MCF 10A (cell line): ENCODE measurements at regions not wholly inside any gene's neighbourhood (a gene's known extent, or its start where the extent isn't known, plus 50 kb on each side); places are given as distances from the start of the nearest gene placed in this dataset.

ENCODE experiments used
- BruUV-seq: library from RNA; stranded (reverse); fragments of 400-500 nt; replicated peaks from 2 replicates; lab custom pipeline; 2021; lab: Mats Ljungman, UMichigan
- CTCF ChIA-PET: fragments of 300-600 bp; sonication (Branson Sonifier 250); formaldehyde crosslinking; extraction: SDS; loops from one replicate; lab custom pipeline; 2021; ENCODE audit warnings: antibody characterized with exemption, inconsistent platforms; lab: Yijun Ruan, JAX
- POLR2A ChIA-PET: fragments of 300-600, 350-650 bp; sonication (Branson Sonifier 250); formaldehyde crosslinking; extraction: SDS; loops from one replicate; lab custom pipeline; 2020; ENCODE audit warnings: antibody characterized with exemption, inconsistent platforms; lab: Yijun Ruan, JAX
- DNase-seq: peaks from one replicate; pipeline ENCODE4 v3.0.0-alpha.2; 2018; ENCODE audit not compliant: unreplicated experiment
- H3K27ac Mint-ChIP-seq: one replicate; pipeline ENCODE4 v1.8.0; 2022; ENCODE audit warnings: mild to moderate bottlenecking, low read depth, mixed read lengths; ENCODE audit not compliant: unreplicated experiment
- H3K27me3 Mint-ChIP-seq: one replicate; pipeline ENCODE4 v1.8.0; 2022; ENCODE audit warnings: mixed read lengths; ENCODE audit not compliant: insufficient read depth, unreplicated experiment
- H3K36me3 Mint-ChIP-seq: one replicate; pipeline ENCODE4 v1.8.0; 2022; ENCODE audit warnings: mild to moderate bottlenecking, moderate library complexity, mixed read lengths; ENCODE audit not compliant: insufficient read depth, unreplicated experiment
- H3K4me1 Mint-ChIP-seq: one replicate; pipeline ENCODE4 v1.8.0; 2022; ENCODE audit warnings: mixed read lengths; ENCODE audit not compliant: insufficient read depth, unreplicated experiment
- H3K4me3 Mint-ChIP-seq: one replicate; pipeline ENCODE4 v1.8.0; 2022; ENCODE audit warnings: mild to moderate bottlenecking, moderate library complexity, mixed read lengths; ENCODE audit not compliant: unreplicated experiment
- H3K9me3 Mint-ChIP-seq: one replicate; pipeline ENCODE4 v1.8.0; 2022; ENCODE audit warnings: mixed read lengths; ENCODE audit not compliant: unreplicated experiment
- intact Hi-C: fragments of 100-400 bp; cut with micrococcal nuclease; formaldehyde crosslinking; loops from 2 replicates; pipeline ENCODE4 v1.14.1; 2022
- TF ChIP-seq, protein P1 (sequence below): fragments of 200-600 bp; IDR thresholded peaks from one replicate; pipeline ENCODE4 v1.8.0; 2022; ENCODE audit warnings: antibody characterized with exemption, mild to moderate bottlenecking; ENCODE audit not compliant: unreplicated experiment

GRCh38 chr1:164983023-164983650 is 373.4 kb downstream of the LMX1A start:
- Mint-ChIP-seq H3K4me3 (no peak overlapping the region), H3K36me3 (no peaks in the 10 kb centered on the region), H3K27ac (no peak overlapping the region), H3K9me3 (no peaks in the 10 kb centered on the region), H3K27me3 (peaks cover 2% of the 10 kb centered on the region), H3K4me1 (no peaks in the 10 kb centered on the region)
- no peak for DNase-seq
- TF ChIP-seq, protein P1, sequence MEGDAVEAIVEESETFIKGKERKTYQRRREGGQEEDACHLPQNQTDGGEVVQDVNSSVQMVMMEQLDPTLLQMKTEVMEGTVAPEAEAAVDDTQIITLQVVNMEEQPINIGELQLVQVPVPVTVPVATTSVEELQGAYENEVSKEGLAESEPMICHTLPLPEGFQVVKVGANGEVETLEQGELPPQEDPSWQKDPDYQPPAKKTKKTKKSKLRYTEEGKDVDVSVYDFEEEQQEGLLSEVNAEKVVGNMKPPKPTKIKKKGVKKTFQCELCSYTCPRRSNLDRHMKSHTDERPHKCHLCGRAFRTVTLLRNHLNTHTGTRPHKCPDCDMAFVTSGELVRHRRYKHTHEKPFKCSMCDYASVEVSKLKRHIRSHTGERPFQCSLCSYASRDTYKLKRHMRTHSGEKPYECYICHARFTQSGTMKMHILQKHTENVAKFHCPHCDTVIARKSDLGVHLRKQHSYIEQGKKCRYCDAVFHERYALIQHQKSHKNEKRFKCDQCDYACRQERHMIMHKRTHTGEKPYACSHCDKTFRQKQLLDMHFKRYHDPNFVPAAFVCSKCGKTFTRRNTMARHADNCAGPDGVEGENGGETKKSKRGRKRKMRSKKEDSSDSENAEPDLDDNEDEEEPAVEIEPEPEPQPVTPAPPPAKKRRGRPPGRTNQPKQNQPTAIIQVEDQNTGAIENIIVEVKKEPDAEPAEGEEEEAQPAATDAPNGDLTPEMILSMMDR = no peak
- intact Hi-C loops = no loop called here
- ChIA-PET CTCF (interaction anchor here (0.7 to 1.5 kb wide), 3 partner anchors 9 to 1524 kb away, joined by 3 to 4 read pairs (median 3); no protein-coding TSS in a partner anchor), POLR2A (no interaction called here)
- BruUV-seq = no TSS peak

DNA sequence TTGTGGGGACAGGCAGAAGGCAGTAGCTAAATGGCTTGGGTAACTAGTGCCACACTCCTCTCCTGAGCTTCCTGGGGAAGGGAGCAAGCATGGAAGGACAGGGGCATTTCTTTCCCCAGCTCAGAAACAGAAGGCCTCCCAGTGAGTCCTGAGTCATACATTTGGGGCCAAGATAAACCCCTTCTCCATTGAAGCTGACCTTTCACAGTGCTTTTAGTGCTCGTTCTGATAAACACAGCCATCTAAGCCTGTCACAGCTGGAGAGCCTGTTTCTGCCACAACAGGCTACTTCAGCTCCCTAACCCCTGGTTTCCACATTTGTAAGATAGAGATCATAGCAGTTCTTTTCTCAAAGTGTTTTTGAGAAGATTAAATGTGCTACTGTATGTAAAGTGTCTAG is 374.0 kb downstream of the LMX1A start:
- Mint-ChIP-seq H3K36me3 (no peaks in the 10 kb centered on the region), H3K4me3 (no peak overlapping the region), H3K27me3 (no peaks in the 10 kb centered on the region), H3K9me3 (no peaks in the 10 kb centered on the region), H3K4me1 (no peaks in the 10 kb centered on the region), H3K27ac (no peak overlapping the region)
- ChIA-PET CTCF (interaction anchor here (0.6 to 1.5 kb wide), 3 partner anchors 9 to 1524 kb away, joined by 3 to 4 read pairs (median 3); no protein-coding TSS in a partner anchor), POLR2A (no interaction called here)
- TF ChIP-seq, protein P1 = no peak
- no TSS peak for BruUV-seq
- no peak for DNase-seq
- intact Hi-C loops = no loop called here

DNA sequence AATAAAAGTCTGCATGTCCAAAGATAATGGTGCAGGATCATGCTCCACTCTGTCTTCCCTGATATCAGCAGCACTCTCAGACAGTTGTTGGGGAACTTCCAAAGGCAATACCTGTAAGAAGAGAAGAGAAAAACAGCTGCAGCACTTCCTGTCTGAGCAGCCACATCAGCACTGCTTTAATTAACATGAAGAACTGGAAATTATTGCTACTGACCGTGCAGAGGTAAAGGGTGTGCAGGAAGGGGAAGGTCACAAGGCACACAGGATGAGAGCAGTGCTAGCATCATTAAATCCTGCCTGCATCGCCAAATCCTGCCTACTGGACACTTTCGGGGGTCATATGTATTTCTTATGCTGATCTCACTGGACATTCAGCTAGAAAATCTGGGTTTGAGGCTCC is 379.0 kb downstream of the LMX1A start:
- Mint-ChIP-seq H3K9me3 (no peaks in the 10 kb centered on the region), H3K4me3 (no peak overlapping the region), H3K4me1 (no peaks in the 10 kb centered on the region), H3K27me3 (no peaks in the 10 kb centered on the region), H3K27ac (no peak overlapping the region), H3K36me3 (no peaks in the 10 kb centered on the region)
- TF ChIP-seq, protein P1 = no peak
- intact Hi-C loops = no loop called here
- ChIA-PET POLR2A (no interaction called here), CTCF (interaction anchor here (0.6 to 1.5 kb wide), 3 partner anchors 95 to 274 kb away, joined by 3 to 6 read pairs (median 3); no protein-coding TSS in a partner anchor)
- DNase-seq = no peak
- no TSS peak for BruUV-seq

DNA sequence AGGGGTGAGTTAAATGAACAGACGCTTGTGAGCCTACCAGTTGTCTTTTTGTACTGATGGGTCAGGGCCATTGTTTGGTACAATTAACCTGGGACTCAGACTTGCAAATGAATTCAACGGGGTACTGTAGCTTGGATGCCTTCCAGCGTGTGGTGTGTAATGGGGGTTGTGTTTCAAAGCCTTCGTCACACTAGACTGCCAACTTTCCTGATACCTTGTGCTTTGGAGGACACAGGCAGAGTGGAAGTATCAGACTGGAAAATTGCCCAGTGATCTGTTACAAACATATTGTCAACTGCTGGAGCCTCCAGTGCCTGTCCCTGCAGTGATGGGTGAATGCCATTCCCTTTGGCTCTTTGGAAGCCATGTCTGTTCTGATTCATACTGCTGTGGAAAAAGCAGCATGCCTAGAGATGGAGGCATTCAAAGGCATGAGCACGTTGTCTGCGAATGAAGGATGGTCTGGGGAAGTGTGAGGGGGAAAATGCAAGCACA is 384.5 kb downstream of the LMX1A start:
- DNase-seq = no peak
- ChIA-PET CTCF (interaction anchor here (0.6 kb wide), 1 partner anchor 1148 kb away, joined by 4 read pairs; no protein-coding TSS in a partner anchor), POLR2A (no interaction called here)
- Mint-ChIP-seq H3K27me3 (no peaks in the 10 kb centered on the region), H3K36me3 (no peaks in the 10 kb centered on the region), H3K4me3 (no peak overlapping the region), H3K9me3 (no peaks in the 10 kb centered on the region), H3K4me1 (no peaks in the 10 kb centered on the region), H3K27ac (no peak overlapping the region)
- BruUV-seq = no TSS peak
- intact Hi-C loops = no loop called here
- TF ChIP-seq, protein P1 = no peak
